ENCODE measurements at regions not wholly inside any gene's neighbourhood (a gene's known extent, or its start where the extent isn't known, plus 50 kb on each side); places are given as distances from the start of the nearest gene placed in this dataset.
"Not testable (repeated sequence)": the region's sequence is repeated elsewhere in the genome, so short reads cannot be mapped to it uniquely, and the experiment has no call there.

- no peak for DNase-seq
These were observed 123.7 kb upstream of the IRX5 start for GRCh38 chr16:54806881-54807360.

GRCh38 chr16:54806378-54806777 lies 124.3 kb upstream of the IRX5 start:
- DNase-seq, result no peak

GRCh38 chr16:54805648-54806047 lies 125.0 kb upstream of the IRX5 start:
- no peak for DNase-seq

GRCh38 chr16:54801057-54801844 lies 129.4 kb upstream of the IRX5 start:
- DNase-seq, result no peak

- no peak for DNase-seq
These were observed 132.4 kb upstream of the IRX5 start for GRCh38 chr16:54798267-54798666.

GRCh38 chr16:54796211-54796610 lies 134.5 kb upstream of the IRX5 start:
- no peak for DNase-seq

GRCh38 chr16:54792811-54793210 lies 137.9 kb upstream of the IRX5 start:
- no peak for DNase-seq

GRCh38 chr16:54787045-54787444 lies 143.6 kb upstream of the IRX5 start:
- no peak for DNase-seq

- DNase-seq, result no peak
These were observed 146.7 kb upstream of the IRX5 start for GRCh38 chr16:54783980-54784379.

GRCh38 chr16:54783226-54783625 lies 147.4 kb upstream of the IRX5 start:
- DNase-seq, result no peak

- DNase-seq, result no peak
These were observed 150.4 kb upstream of the IRX5 start for GRCh38 chr16:54780266-54780665.

GRCh38 chr16:54779549-54779948 lies 151.1 kb upstream of the IRX5 start:
- no peak for DNase-seq

GRCh38 chr16:54774768-54775167 lies 155.9 kb upstream of the IRX5 start:
- no peak for DNase-seq

- no peak for DNase-seq
These were observed 158.3 kb upstream of the IRX5 start for GRCh38 chr16:54772400-54772799.

GRCh38 chr16:54766355-54766754 lies 164.3 kb upstream of the IRX5 start:
- no peak for DNase-seq

GRCh38 chr16:54750249-54750648 lies 180.4 kb upstream of the IRX5 start:
- no peak for DNase-seq

- no peak for DNase-seq
These were observed 182.0 kb upstream of the IRX5 start for GRCh38 chr16:54748611-54749190.

GRCh38 chr16:54746596-54746995 lies 184.1 kb upstream of the IRX5 start:
- no peak for DNase-seq

GRCh38 chr16:54744998-54745397 lies 185.7 kb upstream of the IRX5 start:
- no peak for DNase-seq

GRCh38 chr16:54742436-54742835 lies 188.2 kb upstream of the IRX5 start:
- DNase-seq, result no peak

- no peak for DNase-seq
These were observed 191.3 kb upstream of the IRX5 start for GRCh38 chr16:54739381-54739780.

- no peak for DNase-seq
These were observed 196.5 kb upstream of the IRX5 start for GRCh38 chr16:54734156-54734555.

GRCh38 chr16:54727696-54728095 lies 203.0 kb upstream of the IRX5 start:
- not testable (repeated sequence) for DNase-seq

- DNase-seq, result no peak
These were observed 206.2 kb upstream of the IRX5 start for GRCh38 chr16:54724346-54724925.
